ENCODE measurements at regions not wholly inside any gene's neighbourhood (a gene's known extent, or its start where the extent isn't known, plus 50 kb on each side); places are given as distances from the start of the nearest gene placed in this dataset.

DNA sequence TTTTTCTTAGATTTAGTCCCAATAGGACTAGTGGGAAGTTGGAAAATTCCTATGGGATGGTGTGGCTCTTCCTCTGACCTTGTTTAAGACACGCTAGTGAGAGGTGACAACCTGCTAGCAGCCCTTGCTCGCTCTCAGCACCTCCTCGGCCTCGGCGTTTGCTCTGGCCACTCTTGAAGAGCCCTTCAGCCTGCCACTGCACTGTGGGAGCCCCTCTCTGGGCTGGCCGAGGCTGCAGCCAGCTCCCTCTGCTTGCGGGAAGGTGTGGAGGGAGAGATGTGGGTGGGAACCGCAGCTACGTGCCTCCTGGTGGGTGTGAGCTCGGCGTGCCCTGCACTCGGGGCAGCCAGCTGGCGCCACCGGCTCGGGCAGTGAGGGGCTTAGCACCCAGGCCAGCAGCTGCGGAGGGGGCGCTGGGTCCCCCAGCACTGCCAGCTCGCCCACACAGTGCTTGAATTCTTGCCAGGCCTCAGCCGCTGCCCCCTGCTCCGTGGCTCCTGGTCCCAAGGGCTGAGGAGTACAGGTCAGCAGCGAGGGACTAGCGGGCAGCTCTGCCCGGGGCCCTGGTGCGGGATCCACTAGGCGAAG, 254.5 kb upstream of the ANKRD55 start:
- intact Hi-C loops (cut with DNase I) = loop anchor here (10.0 kb wide), 1 partner anchor 347 kb away; no protein-coding TSS in a partner anchor
- TF ChIP-seq, protein P1, sequence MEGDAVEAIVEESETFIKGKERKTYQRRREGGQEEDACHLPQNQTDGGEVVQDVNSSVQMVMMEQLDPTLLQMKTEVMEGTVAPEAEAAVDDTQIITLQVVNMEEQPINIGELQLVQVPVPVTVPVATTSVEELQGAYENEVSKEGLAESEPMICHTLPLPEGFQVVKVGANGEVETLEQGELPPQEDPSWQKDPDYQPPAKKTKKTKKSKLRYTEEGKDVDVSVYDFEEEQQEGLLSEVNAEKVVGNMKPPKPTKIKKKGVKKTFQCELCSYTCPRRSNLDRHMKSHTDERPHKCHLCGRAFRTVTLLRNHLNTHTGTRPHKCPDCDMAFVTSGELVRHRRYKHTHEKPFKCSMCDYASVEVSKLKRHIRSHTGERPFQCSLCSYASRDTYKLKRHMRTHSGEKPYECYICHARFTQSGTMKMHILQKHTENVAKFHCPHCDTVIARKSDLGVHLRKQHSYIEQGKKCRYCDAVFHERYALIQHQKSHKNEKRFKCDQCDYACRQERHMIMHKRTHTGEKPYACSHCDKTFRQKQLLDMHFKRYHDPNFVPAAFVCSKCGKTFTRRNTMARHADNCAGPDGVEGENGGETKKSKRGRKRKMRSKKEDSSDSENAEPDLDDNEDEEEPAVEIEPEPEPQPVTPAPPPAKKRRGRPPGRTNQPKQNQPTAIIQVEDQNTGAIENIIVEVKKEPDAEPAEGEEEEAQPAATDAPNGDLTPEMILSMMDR (IDR thresholded peaks at IDR 0.05) = no peak
- TF ChIP-seq POLR2AphosphoS5 (IDR thresholded peaks at IDR 0.05) (no peak), POLR2A (IDR thresholded peaks at IDR 0.05) (no peak)

DNA sequence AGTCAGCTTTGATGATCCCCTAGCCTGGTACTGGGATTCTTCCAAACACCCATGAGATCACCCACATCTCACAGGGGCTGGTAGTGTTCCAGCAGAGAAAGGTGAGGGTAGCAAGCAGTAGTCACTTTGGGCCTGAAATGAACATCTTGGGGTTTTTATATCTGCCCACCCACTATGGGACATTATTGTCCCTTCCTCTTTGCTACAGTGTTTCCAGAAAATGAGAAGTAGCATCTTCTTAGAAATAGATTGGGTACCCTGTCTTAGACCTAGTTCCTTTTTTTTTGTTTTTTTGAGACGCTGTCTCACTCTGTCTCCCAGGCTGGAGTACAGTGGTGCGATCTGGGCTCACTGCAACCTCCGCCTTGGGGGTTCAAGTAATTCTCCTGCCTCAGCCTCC, 249.2 kb upstream of the ANKRD55 start:
- no peaks in the 10 kb centered on the region for H3K9me3 ChIP-seq
- 87% methylated on average over 3 of the region's 3 CpGs for WGBS
- H3K27ac ChIP-seq = no peak overlapping the region
- no peak for DNase-seq (ENCODE audit: low spot score)
- H3K4me1 ChIP-seq (replicated peaks) = no peaks in the 10 kb centered on the region
- TF ChIP-seq POLR2AphosphoS5 (IDR thresholded peaks at IDR 0.05) = no peak
- TF ChIP-seq, protein P1 (IDR thresholded peaks at IDR 0.05) = no peak
- intact Hi-C loops (cut with DNase I) = loop anchor here (10.0 kb wide), 1 partner anchor 352 kb away; no protein-coding TSS in a partner anchor
- no peaks in the 10 kb centered on the region for H3K27me3 ChIP-seq (replicated peaks; ENCODE audit: insufficient read depth)
- H3K36me3 ChIP-seq = no peaks in the 10 kb centered on the region
- H3K4me3 ChIP-seq = no peak overlapping the region

More for the DNA sequence above, 254.5 kb upstream of the ANKRD55 start:
- no peaks in the 10 kb centered on the region for H3K9me3 ChIP-seq
- 92% methylated on average over 25 of the region's 25 CpGs for WGBS
- no peak overlapping the region for H3K4me3 ChIP-seq
- DNase-seq (ENCODE audit: low spot score) = no peak
- no peaks in the 10 kb centered on the region for H3K4me1 ChIP-seq (replicated peaks)
- no peaks in the 10 kb centered on the region for H3K36me3 ChIP-seq
- no peak overlapping the region for H3K27ac ChIP-seq
- H3K27me3 ChIP-seq (replicated peaks; ENCODE audit: insufficient read depth) = no peaks in the 10 kb centered on the region

- H3K36me3 ChIP-seq = no peaks in the 10 kb centered on the region
- peak overlapping the region; percentile 83 to 84 for H3K27ac ChIP-seq
- DNase-seq (ENCODE audit: low spot score) = peak; percentile 22
- no peak for TF ChIP-seq POLR2AphosphoS5 (IDR thresholded peaks at IDR 0.05)
- TF ChIP-seq, protein P1 (IDR thresholded peaks at IDR 0.05) = peak in 2 of 4 experiments; percentile 3 to 13
- no peaks in the 10 kb centered on the region for H3K27me3 ChIP-seq (replicated peaks; ENCODE audit: insufficient read depth)
- H3K9me3 ChIP-seq = no peaks in the 10 kb centered on the region
- intact Hi-C loops (cut with DNase I) = loop anchor here (10.0 kb wide), 1 partner anchor 353 kb away; no protein-coding TSS in a partner anchor
- WGBS = 15% methylated on average over 26 of the region's 26 CpGs
- no peaks in the 10 kb centered on the region for H3K4me1 ChIP-seq (replicated peaks)
- peak overlapping the region; percentile 54 to 55 for H3K4me3 ChIP-seq
Measured at GRCh38 chr5:56481428-56482357, 248.6 kb upstream of the ANKRD55 start.

- H3K4me1 ChIP-seq (replicated peaks) = no peaks in the 10 kb centered on the region
- H3K36me3 ChIP-seq = no peaks in the 10 kb centered on the region
- peak; percentile 27 for DNase-seq (ENCODE audit: low spot score)
- WGBS = under 1% methylated on average over 41 of the region's 62 CpGs
- H3K27ac ChIP-seq = peak overlapping the region; percentile 83 to 84
- no peaks in the 10 kb centered on the region for H3K9me3 ChIP-seq
- H3K27me3 ChIP-seq (replicated peaks; ENCODE audit: insufficient read depth) = no peaks in the 10 kb centered on the region
- peak; percentile 33 for TF ChIP-seq POLR2AphosphoS5 (IDR thresholded peaks at IDR 0.05)
- no peak for TF ChIP-seq POLR2A (IDR thresholded peaks at IDR 0.05)
- intact Hi-C loops (cut with DNase I) = loop anchor here (10.0 kb wide), 1 partner anchor 354 kb away; no protein-coding TSS in a partner anchor
- H3K4me3 ChIP-seq = peak overlapping the region; percentile 54 to 55
Measured at GRCh38 chr5:56480705-56481427, 247.7 kb upstream of the ANKRD55 start.

All from prostate gland (tissue), 2 donors.